NT2/D1 (cell line): ENCODE measurements at regions not wholly inside any gene's neighbourhood (a gene's known extent, or its start where the extent isn't known, plus 50 kb on each side); places are given as distances from the start of the nearest gene placed in this dataset.

Experiments
- SUZ12 ChIP-seq: IDR thresholded peaks from 2 replicates; pipeline ENCODE4 v1.6.1; 2011; ENCODE audit not compliant: insufficient read length, insufficient read depth; ENCODE audit errors: extremely low read depth
- YY1 ChIP-seq: IDR thresholded peaks from 2 replicates; pipeline ENCODE4 v1.6.1; 2011; ENCODE audit not compliant: insufficient read length, insufficient read depth
- ZNF274 ChIP-seq: IDR thresholded peaks from 2 replicates; pipeline ENCODE4 v1.6.1; 2011; ENCODE audit warnings: mild to moderate bottlenecking, low read depth, low read length

DNA sequence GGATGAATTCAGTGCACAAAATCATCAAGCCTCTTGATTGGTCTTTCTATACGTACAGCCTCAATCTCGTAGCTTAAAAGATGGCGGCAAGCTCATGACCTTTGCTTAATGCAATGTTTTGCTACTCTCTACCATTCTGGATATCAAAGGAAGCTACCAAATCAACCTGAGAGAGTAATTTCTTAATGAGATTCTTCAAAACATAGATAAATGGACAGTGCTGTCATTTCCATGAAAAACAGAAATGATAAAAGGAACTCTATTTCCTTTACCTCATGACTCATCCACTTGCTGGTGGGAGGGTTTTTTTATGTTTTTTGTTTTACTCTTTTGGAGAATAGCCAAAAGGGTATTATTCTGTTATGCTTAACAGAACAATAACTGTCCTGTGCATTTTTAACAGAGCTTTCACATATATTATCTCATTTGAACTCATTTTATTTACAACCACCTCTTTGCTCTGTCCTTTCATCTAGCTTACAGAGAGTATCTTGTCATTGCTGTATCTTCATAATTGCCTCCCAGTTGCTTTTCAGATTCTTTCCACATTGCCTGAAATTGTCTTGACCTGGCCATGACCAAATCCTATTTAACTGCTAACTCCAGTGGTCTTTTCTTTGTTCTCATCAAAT, 138.6 kb upstream of the GPR101 start:
- no peak for TF ChIP-seq YY1
- no peak for TF ChIP-seq ZNF274
- no peak for TF ChIP-seq SUZ12
